Suprapubic skin (tissue), 3 donors: ENCODE measurements at regions not wholly inside any gene's neighbourhood (a gene's known extent, or its start where the extent isn't known, plus 50 kb on each side); places are given as distances from the start of the nearest gene placed in this dataset.

ENCODE experiments used
- CTCF ChIP-seq, 2 donors: fragments of 200-600 bp in 1 of 2; fragments of 450-650 bp in 1 of 2; sonication (generic) in 1 of 2; IDR thresholded peaks; one replicate each; pipeline ENCODE4 v1.5.1; 2016 to 2019; ENCODE audit warnings: antibody characterized with exemption in 2 of 2, mild to moderate bottlenecking in 1 of 2, moderate library complexity in 1 of 2
- POLR2A ChIP-seq, 2 donors: fragments of 450-650 bp; IDR thresholded peaks; one replicate each; pipeline ENCODE4 v1.6.1; 2017; ENCODE audit warnings: antibody characterized with exemption in 2 of 2, mild to moderate bottlenecking in 2 of 2, moderate library complexity in 2 of 2

DNA sequence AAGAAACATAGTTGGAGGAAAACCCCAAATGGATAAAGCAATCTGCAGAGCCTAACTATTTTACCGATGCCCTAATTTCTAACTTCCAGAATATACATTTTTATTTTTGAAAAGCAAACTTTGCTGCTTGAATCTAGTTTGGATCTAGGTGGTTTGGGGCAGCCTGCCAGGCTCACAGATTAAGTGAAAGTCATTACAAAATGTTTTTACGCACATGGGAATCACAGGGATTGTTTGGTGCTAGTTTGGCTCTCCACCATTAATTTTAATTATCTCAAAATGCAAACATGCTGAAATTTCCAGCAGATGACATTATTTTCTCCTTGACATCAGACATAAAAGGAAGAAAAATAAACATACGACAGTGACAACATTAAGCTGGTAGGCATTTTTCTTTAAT lies 166.7 kb upstream of the INHBA start:
- no peak for TF ChIP-seq CTCF (IDR thresholded peaks at IDR 0.05)
- TF ChIP-seq POLR2A (IDR thresholded peaks at IDR 0.05): no peak
